HG02840 (cell line): ENCODE measurements at regions not wholly inside any gene's neighbourhood (a gene's known extent, or its start where the extent isn't known, plus 50 kb on each side); places are given as distances from the start of the nearest gene placed in this dataset.
"Not testable (repeated sequence)": the region's sequence is repeated elsewhere in the genome, so short reads cannot be mapped to it uniquely, and the experiment has no call there.

Experiments
- ATAC-seq: cut with Tn5 transposase; IDR thresholded peaks from one replicate; pipeline ENCODE4 v1.9.1; 2021; ENCODE audit warnings: mild to moderate bottlenecking, moderate library complexity, moderate number of reproducible peaks; ENCODE audit not compliant: unreplicated experiment, low FRiP score

GRCh38 chrX:51144828-51145442 lies 187.7 kb upstream of the NUDT10 start:
- peak; percentile 68 for ATAC-seq

- ATAC-seq, result no peak
Measured at GRCh38 chrX:51148848-51149247, 183.8 kb upstream of the NUDT10 start.

- ATAC-seq, result no peak
Measured at GRCh38 chrX:51151734-51152133, 180.9 kb upstream of the NUDT10 start.

GRCh38 chrX:51155157-51155556 lies 177.5 kb upstream of the NUDT10 start:
- ATAC-seq, result no peak

DNA sequence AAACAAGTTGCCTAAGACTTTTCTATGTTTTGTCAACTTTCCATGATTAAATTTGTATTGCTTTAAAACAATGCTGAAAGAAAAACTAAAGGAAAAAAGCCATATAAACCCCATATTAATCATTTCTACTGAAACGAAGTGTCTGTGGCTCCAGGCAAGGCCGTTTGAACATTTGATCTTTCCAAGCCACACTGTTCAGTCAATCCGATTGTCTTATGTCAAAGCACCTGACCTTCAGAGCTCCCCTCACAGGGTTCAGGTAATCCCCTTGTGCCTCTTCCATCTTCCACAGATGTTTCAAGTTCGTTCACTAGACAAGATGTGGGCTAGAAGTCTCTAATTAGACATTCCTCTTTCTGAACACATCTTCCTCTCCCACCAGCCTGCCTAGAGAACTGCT lies 177.1 kb upstream of the NUDT10 start:
- no peak for ATAC-seq

DNA sequence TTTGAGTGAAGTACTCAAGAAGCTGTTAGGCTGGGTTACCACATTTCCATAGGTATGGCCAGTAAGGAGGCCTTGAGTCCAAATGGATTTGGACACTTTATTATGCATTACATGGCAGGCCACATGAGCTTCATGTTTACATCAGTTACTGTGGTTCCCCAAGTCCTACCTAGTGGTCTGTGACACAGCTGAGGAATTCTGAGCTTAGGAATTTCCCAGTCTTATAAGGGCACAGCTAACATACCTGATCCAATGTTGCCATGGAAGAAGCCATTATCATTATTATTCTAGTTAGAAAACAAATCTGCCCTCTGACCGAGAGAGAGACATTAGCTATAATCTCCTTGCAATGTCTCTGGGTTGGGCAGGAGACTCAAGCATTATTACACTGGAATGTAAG lies 174.4 kb upstream of the NUDT10 start:
- ATAC-seq, result no peak

DNA sequence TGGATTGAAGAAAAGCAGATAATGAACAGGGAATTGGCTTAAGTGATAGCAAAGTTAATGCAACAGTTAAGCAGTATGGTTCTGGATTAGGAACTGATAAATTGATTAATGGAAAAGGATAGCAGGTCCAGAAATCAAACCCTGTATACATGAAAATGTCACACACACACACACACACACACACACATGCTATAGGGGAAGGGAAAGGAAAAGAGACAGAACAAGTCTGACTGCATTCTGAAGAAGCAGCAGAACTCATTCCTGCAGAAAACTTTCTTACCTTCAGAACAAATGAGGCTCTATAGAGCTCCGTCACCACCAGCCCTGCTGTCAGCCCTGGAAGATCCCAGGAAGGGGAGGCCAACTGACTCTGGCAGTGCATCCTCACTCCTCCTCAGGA lies 173.2 kb upstream of the NUDT10 start:
- not testable (repeated sequence) for ATAC-seq

DNA sequence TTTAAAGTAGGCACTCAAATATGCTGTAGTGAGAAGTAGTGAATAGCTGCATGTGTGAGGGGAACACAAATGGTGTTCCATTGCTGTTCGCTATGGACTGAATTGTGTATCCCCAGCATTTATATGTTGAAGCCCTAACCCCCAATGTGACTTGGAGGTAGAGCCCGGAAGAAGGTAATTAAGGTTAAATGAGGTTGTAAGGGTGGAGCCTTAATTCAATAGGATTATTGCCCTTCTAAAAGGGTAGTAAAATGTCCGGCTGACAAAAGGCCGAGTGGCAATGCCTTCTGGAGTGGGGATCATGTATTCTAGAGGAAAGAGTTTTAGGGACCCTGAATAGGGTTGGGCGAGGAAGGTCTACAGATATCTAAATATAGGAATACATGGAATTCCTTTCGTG lies 168.9 kb upstream of the NUDT10 start:
- no peak for ATAC-seq

- ATAC-seq, result not testable (repeated sequence)
Measured at GRCh38 chrX:51178356-51178900, 154.2 kb upstream of the NUDT10 start.

DNA sequence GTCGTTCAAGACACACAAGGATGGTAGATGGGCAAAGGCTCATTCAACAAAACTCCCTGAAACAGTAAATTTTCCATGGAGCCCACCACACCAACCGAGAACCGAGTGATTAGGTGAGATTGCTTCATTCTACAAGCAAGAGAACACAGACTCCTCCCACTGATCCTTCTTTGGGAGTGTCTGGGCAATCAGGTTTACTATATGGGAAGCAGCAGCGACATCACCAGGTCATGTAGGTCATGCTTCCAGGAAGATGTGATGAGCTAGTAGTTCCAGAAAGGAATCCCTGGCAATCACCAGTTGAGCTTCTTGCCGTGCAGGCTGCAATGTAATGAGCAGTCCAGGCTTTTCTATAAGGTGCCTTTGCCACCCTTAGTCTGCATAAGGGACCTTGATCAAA lies 152.8 kb upstream of the NUDT10 start:
- ATAC-seq, result not testable (repeated sequence)

DNA sequence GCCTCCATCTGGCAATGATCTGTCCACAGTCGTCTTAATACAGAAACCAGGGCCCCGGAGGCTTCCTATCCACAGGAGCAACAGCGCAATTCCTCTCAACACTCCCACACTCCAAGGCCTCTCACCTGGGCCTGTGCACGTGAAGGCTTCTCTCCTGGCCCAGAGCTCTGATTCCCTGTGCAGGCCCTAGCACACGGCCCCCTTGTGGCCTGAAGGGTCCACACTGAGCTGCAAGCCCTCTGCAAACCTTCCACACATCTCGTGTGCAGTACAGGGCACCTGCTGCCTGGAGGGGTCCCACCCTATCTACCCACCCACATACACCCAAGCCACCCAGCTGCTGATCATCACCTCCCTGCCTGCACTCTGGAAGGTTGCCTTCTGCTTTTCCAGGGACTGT lies 150.1 kb upstream of the NUDT10 start:
- no peak for ATAC-seq

DNA sequence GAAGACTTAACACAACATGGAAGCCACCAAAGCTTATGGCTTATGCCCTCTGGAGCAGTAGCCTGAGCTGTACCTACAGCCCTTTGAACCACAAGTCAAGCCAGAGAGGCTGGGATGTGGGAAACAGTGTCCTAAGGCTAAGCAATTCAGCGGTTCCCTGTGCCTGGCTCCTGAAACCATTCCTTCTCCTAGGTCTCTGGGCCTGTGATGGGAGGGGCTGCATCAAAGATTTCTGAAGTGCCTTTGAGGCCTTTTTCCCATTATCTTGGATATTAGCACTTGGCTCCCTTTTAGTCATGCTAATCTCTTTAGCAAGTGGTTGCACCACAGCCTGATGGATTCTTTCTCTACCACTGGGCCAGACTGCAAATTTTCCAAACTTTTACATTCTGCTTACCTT lies 140.5 kb upstream of the NUDT10 start:
- no peak for ATAC-seq

DNA sequence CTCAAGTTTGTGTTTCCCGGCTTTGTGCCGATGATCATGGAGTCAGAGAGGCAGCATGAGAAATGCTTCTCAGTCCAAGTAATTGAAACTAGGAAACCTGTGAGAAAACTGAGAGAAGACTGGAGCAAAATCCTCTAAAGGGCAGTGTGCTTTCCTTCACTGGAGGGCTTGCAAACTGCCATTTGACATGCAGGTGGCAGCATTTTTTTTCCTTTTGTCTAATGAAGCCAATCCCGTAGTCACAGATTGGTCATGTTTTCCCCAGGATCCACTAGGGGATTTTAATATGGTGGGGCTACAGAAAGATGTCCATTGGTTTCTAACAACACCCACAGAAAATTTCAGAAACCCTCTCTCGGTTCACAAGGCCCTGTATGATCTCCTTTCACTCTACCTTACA lies 117.4 kb upstream of the NUDT10 start:
- no peak for ATAC-seq

GRCh38 chrX:51215856-51216255 lies 116.8 kb upstream of the NUDT10 start:
- ATAC-seq, result no peak

- ATAC-seq, result no peak
Measured at GRCh38 chrX:51242212-51242611, 90.4 kb upstream of the NUDT10 start.

GRCh38 chrX:51257490-51257889 lies 75.1 kb upstream of the NUDT10 start:
- ATAC-seq, result no peak

DNA sequence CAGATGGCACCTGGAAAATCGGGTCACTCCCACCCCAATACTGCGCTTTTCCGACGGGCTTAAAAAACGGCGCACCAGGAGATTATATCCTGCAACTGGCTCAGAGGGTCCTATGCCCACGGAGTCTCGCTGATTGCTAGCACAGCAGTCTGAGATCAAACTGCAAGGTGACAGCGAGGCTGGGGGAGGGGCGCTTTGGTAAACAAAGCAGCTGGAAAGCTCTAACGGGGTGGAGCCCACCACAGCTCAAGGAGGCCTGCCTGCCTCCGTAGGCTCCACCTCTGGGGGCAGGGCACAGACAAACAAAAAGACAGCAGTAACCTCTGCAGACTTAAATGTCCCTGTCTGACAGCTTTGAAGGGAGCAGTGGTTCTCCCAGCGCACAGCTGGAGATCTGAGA lies 70.4 kb upstream of the NUDT10 start:
- ATAC-seq, result not testable (repeated sequence)

DNA sequence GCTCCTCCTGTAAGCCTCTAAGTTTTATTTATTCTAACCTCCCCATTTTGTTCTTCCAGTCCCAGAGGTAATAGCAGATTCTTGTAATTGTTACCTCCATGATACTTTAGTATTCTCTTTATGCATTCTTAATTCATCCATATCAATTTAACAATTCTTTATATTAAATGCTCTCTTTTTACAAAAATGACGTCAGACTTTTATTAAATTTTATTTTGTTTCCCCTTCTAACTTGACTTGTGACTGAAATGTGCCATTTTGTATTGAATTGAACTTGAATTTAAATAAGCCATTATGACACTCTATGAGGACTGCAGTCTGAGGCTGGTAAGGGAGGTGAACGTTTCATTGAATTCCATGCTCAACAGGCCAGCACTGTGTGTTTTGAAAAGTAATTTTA lies 60.0 kb upstream of the NUDT10 start:
- ATAC-seq, result no peak

DNA sequence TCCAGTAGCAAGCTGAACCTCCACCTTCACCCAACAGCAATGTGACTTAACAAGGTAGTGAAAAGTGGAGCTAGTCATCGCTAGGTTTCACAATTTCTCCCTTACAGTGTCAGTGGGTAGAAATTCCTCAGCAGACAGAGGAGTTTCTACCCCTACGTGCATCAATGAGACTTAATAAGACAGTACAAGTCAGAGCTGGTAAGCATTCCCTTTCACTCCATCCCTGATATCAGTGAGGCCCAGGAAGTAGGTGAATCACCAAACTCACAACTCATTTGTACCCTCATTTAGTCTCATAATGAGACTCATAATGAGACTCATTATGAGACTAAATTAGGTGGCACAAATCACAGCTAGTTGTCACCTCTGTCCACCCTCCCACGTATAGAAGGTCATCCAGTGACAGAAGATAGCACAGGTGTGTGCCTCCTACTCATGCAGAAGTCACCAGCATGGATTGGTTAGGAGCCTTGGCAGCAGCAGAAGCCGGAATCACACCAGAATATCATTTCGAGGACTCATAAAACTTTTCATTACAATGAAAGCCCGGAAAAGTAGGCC lies 50.8 kb upstream of the NUDT10 start:
- ATAC-seq, result no peak
